ENCODE measurements at regions not wholly inside any gene's neighbourhood (a gene's known extent, or its start where the extent isn't known, plus 50 kb on each side); places are given as distances from the start of the nearest gene placed in this dataset.

DNA sequence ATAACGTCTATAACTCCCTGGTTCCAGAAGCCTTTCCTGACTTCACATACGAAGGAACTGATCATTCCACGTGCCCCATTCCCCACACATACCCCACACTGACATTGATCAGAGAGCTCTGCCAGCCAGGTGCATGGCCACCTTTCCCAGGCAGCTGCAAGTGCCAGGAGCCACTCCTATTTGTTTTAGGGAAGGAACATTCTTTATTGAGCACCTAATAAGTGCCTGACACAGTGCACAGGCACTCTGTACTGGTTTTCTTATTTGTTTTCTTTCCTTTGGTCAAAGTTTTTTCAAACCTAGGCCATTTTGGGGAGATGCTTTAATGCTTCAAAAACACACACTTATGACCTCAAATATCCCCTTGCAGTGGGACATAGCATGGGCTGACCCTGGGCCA lies 50.0 kb downstream of the PITPNM2 start:
- Mint-ChIP-seq H3K27ac (no peak overlapping the region), H3K4me1 (peaks cover 26% of the 10 kb centered on the region), H3K9me3 (no peaks in the 10 kb centered on the region), H3K36me3 (ENCODE audit: low read depth) (peaks cover 8% of the 10 kb centered on the region), H3K27me3 (no peaks in the 10 kb centered on the region), H3K4me3 (no peak overlapping the region)
- intact Hi-C loops (cut with micrococcal nuclease): no loop called here
- DNase-seq: no peak

DNA sequence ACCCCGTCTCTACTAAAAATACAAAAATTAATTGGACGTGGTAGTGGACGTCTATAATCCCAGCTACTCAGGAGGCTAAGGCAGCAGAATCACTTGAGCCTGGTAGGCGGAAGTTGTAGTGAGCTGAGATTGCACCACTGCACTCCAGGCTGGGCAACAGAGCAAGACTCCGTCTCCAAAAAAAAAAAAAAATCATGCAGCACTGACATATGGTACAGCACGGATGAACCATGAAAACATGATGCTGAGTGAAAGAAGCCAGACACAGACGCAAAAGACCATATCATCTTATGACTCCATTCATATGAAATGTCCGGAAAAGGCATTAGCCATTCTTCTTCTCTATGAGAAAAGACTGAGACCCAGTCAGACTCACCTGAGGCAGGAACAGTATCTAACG lies 50.4 kb downstream of the PITPNM2 start:
- DNase-seq: no peak
- Mint-ChIP-seq H3K4me1 (peaks cover 22% of the 10 kb centered on the region), H3K27me3 (no peaks in the 10 kb centered on the region), H3K36me3 (ENCODE audit: low read depth) (peaks cover 6% of the 10 kb centered on the region), H3K4me3 (no peak overlapping the region), H3K27ac (no peak overlapping the region), H3K9me3 (no peaks in the 10 kb centered on the region)
- intact Hi-C loops (cut with micrococcal nuclease): no loop called here

DNA sequence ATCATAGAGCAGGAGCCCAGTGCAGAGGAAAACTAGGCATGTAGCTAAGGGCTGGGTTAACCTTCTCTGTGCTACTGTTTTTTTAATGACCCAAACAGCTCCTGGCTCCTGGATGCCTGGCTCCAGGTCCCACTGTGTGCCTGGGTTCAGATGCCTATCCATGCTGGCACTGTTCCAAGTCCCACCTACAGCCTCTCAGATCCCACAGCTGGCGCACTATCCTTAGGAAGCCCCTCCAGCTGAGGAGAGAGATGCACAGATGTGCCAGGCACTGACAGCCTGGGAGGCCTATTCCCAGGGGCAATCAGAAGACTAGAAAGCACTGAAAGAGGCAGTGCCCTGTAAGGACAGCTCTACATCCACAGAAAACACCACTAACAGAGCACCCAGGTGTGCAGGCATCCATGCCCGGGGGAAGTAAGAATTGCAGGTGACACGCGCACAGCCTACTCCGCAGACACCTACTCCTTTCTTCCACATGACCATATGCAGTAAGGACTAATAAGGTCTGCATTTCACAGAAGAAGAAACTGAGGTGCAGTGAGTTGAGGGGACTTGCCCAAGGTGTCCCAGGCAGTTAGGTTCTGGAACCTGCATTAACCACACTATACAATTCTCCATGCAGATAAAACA lies 51.2 kb downstream of the PITPNM2 start:
- Mint-ChIP-seq H3K27ac (no peak overlapping the region), H3K4me1 (peaks cover 16% of the 10 kb centered on the region), H3K4me3 (no peak overlapping the region), H3K27me3 (no peaks in the 10 kb centered on the region), H3K9me3 (no peaks in the 10 kb centered on the region), H3K36me3 (ENCODE audit: low read depth) (peaks cover 4% of the 10 kb centered on the region)
- no peak for DNase-seq
- intact Hi-C loops (cut with micrococcal nuclease): no loop called here

DNA sequence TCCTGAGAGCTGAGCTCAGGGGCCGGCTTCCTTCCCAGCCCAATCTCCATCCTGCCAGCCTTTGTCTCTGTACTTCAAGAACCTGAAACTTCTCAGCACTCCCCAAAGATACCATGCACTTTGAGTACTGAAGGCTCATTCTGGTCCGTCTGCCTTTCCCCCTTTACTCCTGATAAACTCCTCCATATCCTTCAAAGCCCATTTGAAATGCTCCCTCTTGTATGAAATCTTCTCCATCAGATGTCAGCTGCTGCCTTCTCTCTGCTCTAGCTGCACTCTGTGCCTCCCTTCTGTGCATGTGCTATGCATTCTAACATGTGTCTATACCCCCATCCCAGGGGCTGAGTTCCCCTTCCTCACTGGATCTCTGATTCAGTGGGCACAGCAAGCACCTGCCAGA lies 52.1 kb downstream of the PITPNM2 start:
- Mint-ChIP-seq H3K4me3 (no peak overlapping the region), H3K27me3 (no peaks in the 10 kb centered on the region), H3K9me3 (no peaks in the 10 kb centered on the region), H3K36me3 (ENCODE audit: low read depth) (peaks cover 4% of the 10 kb centered on the region), H3K27ac (no peak overlapping the region), H3K4me1 (peaks cover 12% of the 10 kb centered on the region)
- no peak for DNase-seq
- intact Hi-C loops (cut with micrococcal nuclease): no loop called here

DNA sequence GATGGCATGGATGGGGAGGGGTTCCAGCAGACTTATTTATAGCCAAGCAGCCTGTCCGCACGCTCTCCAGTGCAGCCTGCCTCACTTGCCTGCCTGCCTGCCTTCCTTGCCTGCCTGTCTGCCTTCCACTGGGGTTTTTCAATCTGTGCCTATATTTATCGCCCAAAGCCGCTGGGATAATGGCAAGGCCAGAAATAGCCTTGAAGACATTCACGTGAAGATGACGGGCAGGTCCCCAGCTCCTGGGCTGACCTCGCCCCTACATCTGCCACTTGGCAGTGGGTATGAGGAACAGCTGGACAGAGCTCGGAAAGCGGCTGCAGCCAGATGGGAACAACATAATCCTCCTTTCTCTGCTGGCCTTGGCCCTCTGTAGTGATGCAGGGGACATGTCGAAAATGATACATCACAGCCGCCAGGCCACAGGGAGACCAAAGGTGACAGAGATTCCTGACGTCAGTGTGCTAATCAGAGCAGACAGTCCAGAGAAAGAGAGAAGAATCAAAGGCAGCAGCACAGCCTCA lies 53.3 kb downstream of the PITPNM2 start:
- intact Hi-C loops (cut with micrococcal nuclease): no loop called here
- Mint-ChIP-seq H3K4me1 (peaks cover 7% of the 10 kb centered on the region), H3K9me3 (no peaks in the 10 kb centered on the region), H3K36me3 (ENCODE audit: low read depth) (peaks cover 2% of the 10 kb centered on the region), H3K27me3 (no peaks in the 10 kb centered on the region), H3K27ac (no peak overlapping the region), H3K4me3 (no peak overlapping the region)
- no peak for DNase-seq

DNA sequence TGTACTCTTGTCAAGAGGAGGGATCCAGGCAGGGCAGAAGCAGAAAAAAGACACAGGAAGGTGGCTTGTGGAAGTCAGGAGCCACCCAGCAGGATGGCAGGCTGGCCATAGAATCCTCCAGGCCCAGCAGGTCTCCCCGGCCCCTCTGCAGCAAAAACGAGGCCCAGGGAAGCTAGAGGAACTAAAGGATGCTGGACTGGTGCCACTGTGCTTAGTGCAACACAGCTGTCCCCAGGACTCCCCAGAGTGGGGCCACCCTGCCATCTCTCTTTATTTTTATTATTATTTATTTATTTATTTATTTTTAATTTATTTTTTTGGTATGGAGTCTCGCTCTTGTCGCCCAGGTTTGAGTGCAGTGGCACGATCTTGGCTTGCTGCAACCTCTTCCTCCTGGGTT lies 54.1 kb downstream of the PITPNM2 start:
- no peak overlapping the region for H3K4me3 Mint-ChIP-seq
- no peaks in the 10 kb centered on the region for H3K36me3 Mint-ChIP-seq (ENCODE audit: low read depth)
- H3K27ac Mint-ChIP-seq: no peak overlapping the region
- no peaks in the 10 kb centered on the region for H3K27me3 Mint-ChIP-seq
- DNase-seq: no peak
- intact Hi-C loops (cut with micrococcal nuclease): no loop called here
- no peaks in the 10 kb centered on the region for H3K9me3 Mint-ChIP-seq
- peaks cover 4% of the 10 kb centered on the region for H3K4me1 Mint-ChIP-seq

DNA sequence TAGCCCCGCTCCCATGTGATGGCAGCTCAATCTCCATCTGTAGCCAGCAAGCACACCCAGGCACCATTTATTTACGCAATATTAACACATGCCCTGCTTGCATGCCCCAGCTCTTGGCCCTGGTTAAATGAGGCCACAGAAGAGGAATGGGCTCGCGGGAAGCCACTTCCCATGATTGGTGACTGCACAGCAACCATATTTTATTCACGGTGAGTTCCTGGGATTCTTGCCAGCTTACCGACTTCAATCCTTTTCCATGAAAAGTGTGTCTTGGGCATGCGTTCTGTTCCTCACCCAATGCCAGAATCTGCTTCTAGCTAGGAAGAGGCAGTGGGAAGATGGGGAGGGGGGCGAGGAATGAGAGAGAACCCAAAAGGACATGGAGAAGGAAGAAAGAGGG lies 54.7 kb downstream of the PITPNM2 start:
- intact Hi-C loops (cut with micrococcal nuclease): no loop called here
- H3K27me3 Mint-ChIP-seq: no peaks in the 10 kb centered on the region
- peaks cover 5% of the 10 kb centered on the region for H3K4me1 Mint-ChIP-seq
- H3K9me3 Mint-ChIP-seq: no peaks in the 10 kb centered on the region
- H3K27ac Mint-ChIP-seq: no peak overlapping the region
- no peak for DNase-seq
- H3K36me3 Mint-ChIP-seq (ENCODE audit: low read depth): no peaks in the 10 kb centered on the region
- H3K4me3 Mint-ChIP-seq: no peak overlapping the region

DNA sequence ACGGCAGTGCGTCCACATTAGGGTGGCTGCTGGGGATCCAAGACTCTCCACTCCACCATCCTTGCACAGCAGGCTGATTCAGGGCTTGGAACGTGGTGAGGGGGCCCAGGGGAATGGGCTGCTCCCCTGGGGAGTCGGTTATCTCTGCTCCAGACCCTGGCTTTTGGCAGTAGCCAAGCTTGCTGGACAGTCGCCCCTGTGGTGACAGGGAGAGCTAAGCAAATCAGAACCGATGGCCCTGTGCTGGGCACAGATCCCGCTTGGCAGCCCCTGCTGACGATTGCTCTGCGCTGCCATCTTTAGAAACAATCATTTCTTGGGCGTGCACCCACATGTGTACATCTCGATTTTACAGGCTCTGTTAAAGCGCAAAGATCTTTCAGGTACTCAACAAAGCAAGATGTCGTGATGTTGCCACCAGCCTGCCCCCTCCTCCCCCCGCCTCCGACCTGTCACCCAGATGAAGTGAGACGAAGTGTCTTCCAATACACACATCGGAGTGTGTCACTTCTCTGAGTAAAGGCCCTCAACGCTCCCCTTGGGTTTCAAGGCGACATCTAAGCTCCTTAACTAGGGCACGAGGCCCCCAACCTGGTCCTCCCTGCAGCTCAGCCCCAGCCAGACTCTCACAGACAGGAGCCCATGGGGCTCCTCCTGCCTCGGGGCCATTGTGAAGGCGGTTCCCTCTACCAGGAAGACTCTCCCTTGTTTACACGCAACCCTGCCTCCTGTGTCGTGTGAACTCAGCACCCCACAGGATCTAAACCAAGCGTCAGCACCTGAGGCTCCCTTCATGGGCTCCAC lies 55.6 kb downstream of the PITPNM2 start:
- H3K36me3 Mint-ChIP-seq (ENCODE audit: low read depth): no peaks in the 10 kb centered on the region

DNA sequence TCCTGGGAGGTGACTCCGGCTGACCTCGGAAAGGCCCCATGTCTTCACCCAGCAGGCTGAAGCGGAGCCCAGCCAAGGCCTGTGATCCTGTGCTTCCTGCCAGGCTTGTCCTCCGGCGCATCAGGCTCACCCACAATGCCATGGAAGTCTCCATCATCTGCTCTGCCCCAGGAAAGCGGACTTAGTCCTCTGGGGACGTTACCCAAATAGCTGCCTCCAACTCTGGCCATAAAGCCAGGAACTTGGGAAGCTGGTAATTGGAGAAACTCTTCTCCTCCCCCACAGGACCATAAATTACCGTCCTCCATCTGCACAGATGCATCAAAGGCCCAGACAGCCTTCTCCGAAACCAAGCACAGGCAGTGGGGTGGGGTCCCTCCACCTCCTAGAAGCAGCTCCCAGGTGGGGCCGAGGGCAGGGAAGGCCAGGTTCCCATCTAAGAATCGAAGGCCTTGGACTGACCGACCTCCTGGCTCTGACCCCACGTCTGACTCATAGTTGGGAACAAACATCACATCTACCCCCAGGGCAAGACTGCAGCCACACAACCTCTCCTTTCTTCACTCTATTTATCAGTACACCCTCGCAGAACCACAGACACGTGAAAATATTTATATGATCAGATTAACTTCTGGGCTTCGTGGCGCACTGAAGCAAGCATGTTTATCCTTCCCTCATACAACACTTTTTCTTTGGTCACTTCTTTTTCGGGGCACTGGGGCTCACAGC lies 56.4 kb downstream of the PITPNM2 start:
- H3K27ac Mint-ChIP-seq: no peak overlapping the region
- H3K9me3 Mint-ChIP-seq: no peaks in the 10 kb centered on the region
- DNase-seq: no peak
- no peak overlapping the region for H3K4me3 Mint-ChIP-seq
- intact Hi-C loops (cut with micrococcal nuclease): no loop called here
- peaks cover 7% of the 10 kb centered on the region for H3K4me1 Mint-ChIP-seq
- H3K36me3 Mint-ChIP-seq (ENCODE audit: low read depth): no peaks in the 10 kb centered on the region
- no peaks in the 10 kb centered on the region for H3K27me3 Mint-ChIP-seq

More for the DNA sequence above, 55.6 kb downstream of the PITPNM2 start:
- peaks cover 5% of the 10 kb centered on the region for H3K4me1 Mint-ChIP-seq
- DNase-seq: no peak
- no peaks in the 10 kb centered on the region for H3K27me3 Mint-ChIP-seq
- no peak overlapping the region for H3K4me3 Mint-ChIP-seq
- H3K9me3 Mint-ChIP-seq: no peaks in the 10 kb centered on the region
- no peak overlapping the region for H3K27ac Mint-ChIP-seq
- intact Hi-C loops (cut with micrococcal nuclease): no loop called here

DNA sequence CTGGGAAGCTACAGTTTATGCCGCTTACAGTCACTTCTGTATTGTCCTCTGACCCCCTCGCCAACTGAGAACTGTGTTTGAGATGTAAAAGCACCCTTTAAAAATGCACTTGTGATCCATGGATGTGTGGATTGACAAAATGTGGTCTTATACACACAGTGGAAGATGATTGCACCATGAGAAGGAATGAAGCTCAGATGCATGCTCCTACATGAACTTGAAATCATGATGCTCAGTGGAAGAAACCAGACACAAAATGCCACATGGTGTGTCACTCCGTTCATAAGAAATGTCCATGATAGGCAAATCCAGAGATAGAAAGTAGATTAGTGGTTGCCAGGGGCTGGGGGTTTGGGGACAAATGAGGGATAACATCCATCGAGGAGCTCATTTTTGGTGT lies 58.0 kb downstream of the PITPNM2 start:
- no peak for DNase-seq
- no peak overlapping the region for H3K4me3 Mint-ChIP-seq
- H3K4me1 Mint-ChIP-seq: peaks cover 10% of the 10 kb centered on the region
- intact Hi-C loops (cut with micrococcal nuclease): no loop called here
- no peaks in the 10 kb centered on the region for H3K27me3 Mint-ChIP-seq
- H3K27ac Mint-ChIP-seq: no peak overlapping the region
- H3K36me3 Mint-ChIP-seq (ENCODE audit: low read depth): no peaks in the 10 kb centered on the region
- H3K9me3 Mint-ChIP-seq: no peaks in the 10 kb centered on the region

DNA sequence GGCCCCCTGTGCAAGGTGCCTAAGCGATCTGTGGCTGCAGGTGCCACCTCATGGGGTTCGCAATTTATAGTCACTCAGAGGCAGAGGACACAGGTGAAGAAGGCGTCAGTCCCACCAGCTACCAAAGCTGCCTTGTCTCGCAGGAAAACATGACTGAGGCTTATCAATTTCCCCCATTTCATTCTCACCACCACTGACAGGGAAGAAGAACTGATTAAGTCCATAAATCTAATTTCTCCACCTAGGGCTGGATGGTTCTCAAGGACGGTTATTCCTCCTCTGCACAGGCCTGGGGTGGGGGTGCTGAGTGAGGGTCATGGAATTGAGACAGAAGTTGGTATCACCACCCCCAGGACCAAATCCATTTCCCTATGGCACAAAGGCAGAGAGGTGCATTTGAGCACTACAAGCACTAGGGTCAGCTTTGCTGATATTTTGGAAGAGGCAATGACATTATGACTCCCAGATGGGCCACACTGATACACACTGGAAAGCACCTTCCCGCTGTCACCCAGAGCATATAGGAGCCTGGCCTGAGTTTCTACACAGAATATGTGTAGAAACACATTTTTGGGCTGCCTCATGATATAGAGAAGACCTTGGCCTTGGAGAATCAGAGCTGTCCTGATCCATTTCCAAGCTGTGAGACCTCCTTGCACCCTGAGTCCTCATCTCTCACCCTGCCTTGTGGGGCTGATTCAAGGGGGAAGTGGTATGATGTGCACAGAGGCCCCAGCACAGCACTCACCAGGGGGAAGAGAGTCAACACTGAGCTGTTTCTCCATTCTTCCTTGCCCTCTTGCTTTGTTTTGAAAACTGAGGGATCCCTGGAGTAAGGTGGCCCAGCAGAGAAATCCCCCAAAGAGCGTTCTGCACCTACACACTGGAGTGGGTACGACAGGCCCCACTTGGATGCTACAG lies 59.4 kb downstream of the PITPNM2 start:
- intact Hi-C loops (cut with micrococcal nuclease): no loop called here
- Mint-ChIP-seq H3K4me3 (no peak overlapping the region), H3K9me3 (no peaks in the 10 kb centered on the region)

DNA sequence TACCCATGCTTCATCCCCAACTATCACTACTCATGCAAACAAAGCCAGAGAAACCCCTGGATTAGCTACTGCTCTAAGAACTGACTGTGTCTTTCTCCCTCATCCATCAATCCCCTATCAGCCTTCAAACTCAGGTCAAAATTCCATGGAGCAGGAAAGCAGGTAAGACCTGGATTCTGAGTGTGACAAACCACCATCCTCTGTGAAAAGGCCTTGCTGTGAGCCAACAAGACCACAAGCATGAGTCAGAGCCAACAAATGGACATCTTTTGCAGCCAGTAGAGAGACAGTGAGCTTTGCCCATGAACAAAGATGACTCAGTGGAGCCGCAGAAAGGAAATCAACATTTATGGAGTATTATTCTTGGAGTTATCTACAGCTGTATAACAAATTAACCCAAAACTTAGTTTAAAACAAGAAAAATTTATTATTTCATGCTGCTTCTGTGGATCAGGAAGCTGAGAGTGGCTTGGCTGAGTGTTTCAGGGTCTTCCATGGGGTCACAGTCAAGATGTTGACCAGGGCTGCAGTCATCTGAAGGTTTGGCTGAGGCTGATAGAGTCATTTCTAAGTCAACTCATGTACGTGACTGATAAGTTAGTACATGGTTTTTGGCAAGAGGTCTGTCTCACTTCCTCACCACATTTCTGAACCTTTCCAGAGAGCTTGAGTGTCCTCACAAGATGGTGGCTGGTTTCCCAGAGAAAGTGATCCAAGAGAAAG lies 61.1 kb downstream of the PITPNM2 start:
- Mint-ChIP-seq H3K4me3 (no peak overlapping the region), H3K9me3 (no peaks in the 10 kb centered on the region), H3K27ac (no peak overlapping the region), H3K4me1 (peaks cover 8% of the 10 kb centered on the region), H3K36me3 (ENCODE audit: low read depth) (no peaks in the 10 kb centered on the region), H3K27me3 (no peaks in the 10 kb centered on the region)
- no peak for DNase-seq
- intact Hi-C loops (cut with micrococcal nuclease): no loop called here

More for the DNA sequence above, 59.4 kb downstream of the PITPNM2 start:
- Mint-ChIP-seq H3K27me3 (no peaks in the 10 kb centered on the region), H3K4me1 (peaks cover 10% of the 10 kb centered on the region), H3K27ac (no peak overlapping the region), H3K36me3 (ENCODE audit: low read depth) (no peaks in the 10 kb centered on the region)
- DNase-seq: no peak

DNA sequence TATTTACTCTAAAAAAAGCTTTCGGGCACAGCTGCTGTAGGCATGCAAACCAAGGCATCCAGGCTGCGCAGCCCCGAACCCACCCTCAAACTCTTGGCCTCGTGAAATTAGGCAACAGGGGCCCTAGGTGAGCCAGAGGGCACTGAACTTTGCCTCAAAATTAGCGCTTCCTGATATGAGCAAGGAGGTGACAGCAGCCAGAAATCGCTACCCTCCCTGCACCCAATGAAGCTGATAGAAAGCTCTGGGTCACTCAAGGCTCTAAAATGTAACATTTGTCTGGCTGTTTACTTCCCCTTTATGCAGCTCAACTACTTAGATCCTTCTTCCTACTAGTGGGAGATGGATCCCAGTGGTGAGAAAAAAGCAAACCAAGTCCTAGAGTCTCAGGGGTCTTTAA lies 61.8 kb downstream of the PITPNM2 start:
- peaks cover 8% of the 10 kb centered on the region for H3K4me1 Mint-ChIP-seq
- no peak for DNase-seq
- no peaks in the 10 kb centered on the region for H3K9me3 Mint-ChIP-seq
- H3K27ac Mint-ChIP-seq: no peak overlapping the region
- H3K36me3 Mint-ChIP-seq (ENCODE audit: low read depth): no peaks in the 10 kb centered on the region
- intact Hi-C loops (cut with micrococcal nuclease): no loop called here
- H3K4me3 Mint-ChIP-seq: no peak overlapping the region
- no peaks in the 10 kb centered on the region for H3K27me3 Mint-ChIP-seq

All from activated CD4-positive, alpha-beta T cell treated with anti-CD3 and anti-CD28 coated beads, Interleukin-2, amount 10 ng/mL, durations not matched to agents 24 days and 14 days (primary cell).